GM03348 (cell line): ENCODE measurements at regions not wholly inside any gene's neighbourhood (a gene's known extent, or its start where the extent isn't known, plus 50 kb on each side); places are given as distances from the start of the nearest gene placed in this dataset.
"Not testable (repeated sequence)": the region's sequence is repeated elsewhere in the genome, so short reads cannot be mapped to it uniquely, and the experiment has no call there.

Experiments used
- DNase-seq: peaks from one replicate; pipeline ENCODE4 v3.0.0; 2012; ENCODE audit warnings: low spot score

- no peak for DNase-seq
Observed at GRCh38 chr2:173468266-173468793, 113.7 kb downstream of the CDCA7 start.

GRCh38 chr2:173472112-173472511 lies 117.4 kb downstream of the CDCA7 start:
- DNase-seq: no peak

- no peak for DNase-seq
Observed at GRCh38 chr2:173483137-173483536, 128.5 kb downstream of the CDCA7 start.

GRCh38 chr2:173488861-173489260 lies 134.2 kb downstream of the CDCA7 start:
- no peak for DNase-seq

- no peak for DNase-seq
Observed at GRCh38 chr2:173491418-173491817, 136.7 kb downstream of the CDCA7 start.

- DNase-seq: no peak
Observed at GRCh38 chr2:173493874-173494273, 139.2 kb downstream of the CDCA7 start.

GRCh38 chr2:173496746-173497145 lies 142.1 kb downstream of the CDCA7 start:
- DNase-seq: peak; percentile 25

- DNase-seq: no peak
Observed at GRCh38 chr2:173500953-173501352, 146.3 kb downstream of the CDCA7 start.

- no peak for DNase-seq
Observed at GRCh38 chr2:173502296-173502695, 147.6 kb downstream of the CDCA7 start.

- no peak for DNase-seq
Observed at GRCh38 chr2:173511357-173511756, 156.7 kb downstream of the CDCA7 start.

GRCh38 chr2:173511942-173512341 lies 157.3 kb downstream of the CDCA7 start:
- no peak for DNase-seq

- no peak for DNase-seq
Observed at GRCh38 chr2:173513107-173513727, 158.5 kb downstream of the CDCA7 start.

GRCh38 chr2:173520918-173521317 lies 166.2 kb downstream of the CDCA7 start:
- no peak for DNase-seq

- DNase-seq: no peak
Observed at GRCh38 chr2:173521450-173522192, 166.9 kb downstream of the CDCA7 start.

- DNase-seq: no peak
Observed at GRCh38 chr2:173523497-173523896, 168.8 kb downstream of the CDCA7 start.

GRCh38 chr2:173524256-173524955 lies 169.7 kb downstream of the CDCA7 start:
- DNase-seq: no peak

GRCh38 chr2:173532732-173533531 lies 178.3 kb downstream of the CDCA7 start:
- DNase-seq: not testable (repeated sequence)

- DNase-seq: no peak
Observed at GRCh38 chr2:173537694-173538093, 183.0 kb downstream of the CDCA7 start.

GRCh38 chr2:173539615-173540014 lies 184.9 kb downstream of the CDCA7 start:
- no peak for DNase-seq

- no peak for DNase-seq
Observed at GRCh38 chr2:173544641-173545363, 190.1 kb downstream of the CDCA7 start.

GRCh38 chr2:173545364-173545763 lies 190.7 kb downstream of the CDCA7 start:
- no peak for DNase-seq
